ENCODE measurements at regions not wholly inside any gene's neighbourhood (a gene's known extent, or its start where the extent isn't known, plus 50 kb on each side); places are given as distances from the start of the nearest gene placed in this dataset.

- TF ChIP-seq PRDM10 (IDR thresholded peaks at IDR 0.05; ENCODE audit: partially characterized antibody) (no peak), ESRRB (CRISPR knock-in tag; IDR thresholded peaks at IDR 0.05; ENCODE audit: borderline replicate concordance) (no peak), MTA3 (IDR thresholded peaks at IDR 0.05; ENCODE audit: borderline replicate concordance) (no peak), ZNF407 (IDR thresholded peaks at IDR 0.05; ENCODE audit: low read depth) (no peak), POLR2H (tag; IDR thresholded peaks at IDR 0.05; ENCODE audit: low read depth) (no peak), ZFX (CRISPR knock-in tag; IDR thresholded peaks at IDR 0.05) (no peak), NFIX (CRISPR knock-in tag; IDR thresholded peaks at IDR 0.05; ENCODE audit: low read depth) (no peak), CLOCK (CRISPR knock-in tag; IDR thresholded peaks at IDR 0.05; ENCODE audit: borderline replicate concordance) (no peak), CREM (IDR thresholded peaks at IDR 0.05; ENCODE audit: low read depth) (no peak)
Measured at GRCh38 chr7:35551321-35552081, 143.4 kb downstream of the HERPUD2 start (continued).
